ENCODE measurements at regions not wholly inside any gene's neighbourhood (a gene's known extent, or its start where the extent isn't known, plus 50 kb on each side); places are given as distances from the start of the nearest gene placed in this dataset.

- ChIA-PET CTCF (no interaction called here), POLR2A (no interaction called here)
- Histone ChIP-seq H2AFZ (ENCODE audit: low read depth, low read length) (no peak overlapping the region), H3K9me3 (replicated peaks; ENCODE audit: control insufficient read depth, insufficient read depth, low read length) (no peaks in the 10 kb centered on the region), H3K4me1 (ENCODE audit: control insufficient read depth, extremely low read depth, insufficient read depth, low read length) (no peaks in the 10 kb centered on the region), H3K27ac (ENCODE audit: insufficient read depth, low read depth, low read length) (no peak overlapping the region), H3K9ac (replicated peaks; ENCODE audit: extremely low read depth, insufficient read depth, low read length) (no peak overlapping the region), H3K4me2 (ENCODE audit: insufficient read depth, low read length) (no peak overlapping the region), H3K79me2 (ENCODE audit: control insufficient read depth, insufficient read depth, low read length) (no peaks in the 10 kb centered on the region), H3K27me3 (ENCODE audit: control insufficient read depth in 2 of 2, insufficient read depth in 2 of 2, low read length in 2 of 2) (no peaks in the 10 kb centered on the region), H4K20me1 (replicated peaks; ENCODE audit: control insufficient read depth, extremely low read depth, insufficient read depth, low read length) (no peaks in the 10 kb centered on the region), H3K9me1 (replicated peaks; ENCODE audit: control insufficient read depth, extremely low read depth, insufficient read depth, low read length) (no peaks in the 10 kb centered on the region), H3K36me3 (ENCODE audit: control insufficient read depth in 2 of 2, extremely low read depth in 1 of 2, insufficient read depth in 2 of 2, low read length in 2 of 2) (no peaks in the 10 kb centered on the region), H3K4me3 (replicated peaks in 1 of 3; ENCODE audit: insufficient read depth in 1 of 3, low read depth in 1 of 3, low read length in 3 of 3) (no peak overlapping the region)
- FAIRE-seq (no peak), DNase-seq (ENCODE audit: low read depth, low spot score) (no peak)
- dilution Hi-C loops (cut with MboI; ENCODE audit: extremely low pct_ligation_motif_present, low sequenced_read_pairs) (no loop called here), intact Hi-C loops (cut with micrococcal nuclease) (no loop called here)
- no TSS peak for BruUV-seq (replicated peaks)
- TF ChIP-seq FOS (IDR thresholded peaks at IDR 0.05; ENCODE audit: borderline replicate concordance, insufficient read depth, low read length) (no peak), POLR2A (IDR thresholded peaks at IDR 0.05; ENCODE audit: low read depth, low read length) (no peak), CTCF (IDR thresholded peaks at IDR 0.05; ENCODE audit: extremely low read depth in 1 of 2, insufficient read depth in 1 of 2, low read depth in 1 of 2, low read length in 2 of 2) (no peak), POLR2AphosphoS5 (IDR thresholded peaks at IDR 0.05; ENCODE audit: insufficient read depth, low read depth, low read length) (no peak), MAX (IDR thresholded peaks at IDR 0.05; ENCODE audit: insufficient read depth, insufficient read length) (no peak), MYC (IDR thresholded peaks at IDR 0.05; ENCODE audit: low read depth, low read length) (no peak), GATA2 (IDR thresholded peaks at IDR 0.05; ENCODE audit: insufficient read depth, insufficient read length, low read depth, low read length) (no peak), EZH2 (IDR thresholded peaks at IDR 0.05; ENCODE audit: borderline replicate concordance, low read depth, low read length, severe bottlenecking) (no peak), JUN (IDR thresholded peaks at IDR 0.05; ENCODE audit: borderline replicate concordance, insufficient read depth, insufficient read length, low read depth) (no peak)
These were observed 186.4 kb upstream of the TMC3 start for GRCh38 chr15:81560405-81560804.
